Astrocyte (in vitro differentiated cells and primary cell): ENCODE measurements at regions not wholly inside any gene's neighbourhood (a gene's known extent, or its start where the extent isn't known, plus 50 kb on each side); places are given as distances from the start of the nearest gene placed in this dataset.

Source experiments
- DNase-seq: peaks from one replicate; pipeline ENCODE4 v3.0.0-alpha.2; 2010; ENCODE audit warnings: low read depth
- FAIRE-seq: peaks from 2 replicates; lab custom pipeline; 2011; peaks lifted over from hg19 to GRCh38; lab: Jason Lieb, UNC
- H2AFZ ChIP-seq: 2 replicates; pipeline ENCODE4 v1.6.0; 2012; ENCODE audit warnings: low read depth, low read length, inconsistent platforms
- H3K27ac ChIP-seq: 2 replicates; pipeline ENCODE4 v1.5.1; 2011; ENCODE audit warnings: low read depth, low read length, inconsistent platforms
- H3K27me3 ChIP-seq: 2 replicates; pipeline ENCODE4 v1.6.0; 2011; ENCODE audit warnings: low read length, inconsistent platforms; ENCODE audit not compliant: insufficient read depth
- H3K36me3 ChIP-seq: 2 replicates; pipeline ENCODE4 v1.5.1; 2011; ENCODE audit warnings: low read length, inconsistent platforms; ENCODE audit not compliant: insufficient read depth
- H3K4me1 ChIP-seq: 2 replicates; pipeline ENCODE4 v1.5.1; 2011; ENCODE audit warnings: low read length, inconsistent platforms; ENCODE audit not compliant: insufficient read depth
- H3K4me2 ChIP-seq: 2 replicates; pipeline ENCODE4 v1.6.0; 2012; ENCODE audit warnings: low read length, inconsistent platforms
- H3K4me3 ChIP-seq: 2 replicates; pipeline ENCODE4 v1.5.1; 2011; ENCODE audit warnings: low read depth, mild to moderate bottlenecking, low read length, inconsistent platforms; ENCODE audit not compliant: insufficient read depth
- H3K79me2 ChIP-seq: 2 replicates; pipeline ENCODE4 v1.6.0; 2012; ENCODE audit warnings: mild to moderate bottlenecking, low read length, inconsistent platforms; ENCODE audit not compliant: insufficient read depth
- H3K9ac ChIP-seq: 2 replicates; pipeline ENCODE4 v1.6.0; 2012; ENCODE audit warnings: mild to moderate bottlenecking, low read length, inconsistent platforms
- H3K9me3 ChIP-seq: 2 replicates; pipeline ENCODE4 v1.5.1; 2012; ENCODE audit warnings: low read depth, mild to moderate bottlenecking, low read length, inconsistent platforms; ENCODE audit not compliant: insufficient read depth
- H4K20me1 ChIP-seq: 2 replicates; pipeline ENCODE4 v1.6.0; 2012; ENCODE audit warnings: low read length, inconsistent platforms; ENCODE audit not compliant: insufficient read depth
- H3K27ac Mint-ChIP-seq: one replicate; pipeline ENCODE4 v1.8.0; 2021; ENCODE audit warnings: mild to moderate bottlenecking, mixed read lengths; ENCODE audit not compliant: unreplicated experiment
- H3K27me3 Mint-ChIP-seq: one replicate; pipeline ENCODE4 v1.8.0; 2021; ENCODE audit warnings: low read depth, mixed read lengths; ENCODE audit not compliant: unreplicated experiment
- H3K36me3 Mint-ChIP-seq: one replicate; pipeline ENCODE4 v1.8.0; 2021; ENCODE audit warnings: low read depth, mixed read lengths; ENCODE audit not compliant: unreplicated experiment
- H3K4me1 Mint-ChIP-seq: one replicate; pipeline ENCODE4 v1.8.0; 2021; ENCODE audit warnings: low read depth, mixed read lengths; ENCODE audit not compliant: unreplicated experiment
- H3K4me3 Mint-ChIP-seq: one replicate; pipeline ENCODE4 v1.8.0; 2021; ENCODE audit warnings: mild to moderate bottlenecking, moderate library complexity, mixed read lengths; ENCODE audit not compliant: unreplicated experiment
- H3K9me3 Mint-ChIP-seq: one replicate; pipeline ENCODE4 v1.8.0; 2021; ENCODE audit warnings: mild to moderate bottlenecking, mixed read lengths; ENCODE audit not compliant: unreplicated experiment
- CTCF ChIP-seq: IDR thresholded peaks from 2 replicates; pipeline ENCODE4 v1.5.1; 2011; ENCODE audit warnings: low read depth, mild to moderate bottlenecking, inconsistent platforms, low read length, moderate library complexity; ENCODE audit not compliant: insufficient read depth
- EZH2 ChIP-seq: IDR thresholded peaks from 2 replicates; pipeline ENCODE4 v1.6.1; 2012; ENCODE audit warnings: mild to moderate bottlenecking, low read length, inconsistent platforms; ENCODE audit not compliant: insufficient read depth

- Mint-ChIP-seq H3K27me3 (peaks cover 77% of the 10 kb centered on the region), H3K9me3 (peaks cover 17% of the 10 kb centered on the region), H3K27ac (no peak overlapping the region), H3K4me3 (no peak overlapping the region), H3K4me1 (no peaks in the 10 kb centered on the region), H3K36me3 (no peaks in the 10 kb centered on the region)
- Histone ChIP-seq H3K4me1 (no peaks in the 10 kb centered on the region), H3K4me2 (no peak overlapping the region), H3K79me2 (no peaks in the 10 kb centered on the region), H3K4me3 (no peak overlapping the region), H3K27ac (no peak overlapping the region), H4K20me1 (no peaks in the 10 kb centered on the region), H2AFZ (no peak overlapping the region), H3K27me3 (no peaks in the 10 kb centered on the region), H3K9me3 (peaks cover 3% of the 10 kb centered on the region), H3K36me3 (no peaks in the 10 kb centered on the region), H3K9ac (no peak overlapping the region)
- FAIRE-seq (no peak), DNase-seq (no peak)
- TF ChIP-seq CTCF (no peak), EZH2 (no peak)
These were observed 220.7 kb upstream of the ASIC2 start for GRCh38 chr17:33513769-33514168.

- no peak overlapping the region for H3K9ac ChIP-seq
- H3K27ac ChIP-seq = no peak overlapping the region
- H2AFZ ChIP-seq = no peak overlapping the region
- Mint-ChIP-seq H3K9me3 (peaks cover 17% of the 10 kb centered on the region), H3K36me3 (no peaks in the 10 kb centered on the region), H3K4me1 (peaks cover 2% of the 10 kb centered on the region), H3K27ac (no peak overlapping the region), H3K27me3 (peaks cover 77% of the 10 kb centered on the region), H3K4me3 (no peak overlapping the region)
- H3K4me3 ChIP-seq = no peak overlapping the region
- no peaks in the 10 kb centered on the region for H4K20me1 ChIP-seq
- FAIRE-seq (no peak), DNase-seq (no peak)
- H3K4me1 ChIP-seq = no peaks in the 10 kb centered on the region
- H3K79me2 ChIP-seq = no peaks in the 10 kb centered on the region
- no peak overlapping the region for H3K4me2 ChIP-seq
- TF ChIP-seq CTCF (no peak), EZH2 (no peak)
- H3K9me3 ChIP-seq = peaks cover 3% of the 10 kb centered on the region
- H3K36me3 ChIP-seq = no peaks in the 10 kb centered on the region
- no peaks in the 10 kb centered on the region for H3K27me3 ChIP-seq
These were observed 221.3 kb upstream of the ASIC2 start for GRCh38 chr17:33514369-33514768.

GRCh38 chr17:33515974-33516373 is 222.9 kb upstream of the ASIC2 start:
- H3K4me2 ChIP-seq = no peak overlapping the region
- no peaks in the 10 kb centered on the region for H3K27me3 ChIP-seq
- no peak for DNase-seq
- TF ChIP-seq CTCF (no peak), EZH2 (no peak)
- H3K79me2 ChIP-seq = no peaks in the 10 kb centered on the region
- peaks cover 80% of the 10 kb centered on the region for H3K27me3 Mint-ChIP-seq
- no peak overlapping the region for H3K27ac ChIP-seq
- no peak overlapping the region for H3K27ac Mint-ChIP-seq
- no peaks in the 10 kb centered on the region for H3K4me1 ChIP-seq
- peaks cover 17% of the 10 kb centered on the region for H3K9me3 Mint-ChIP-seq
- H4K20me1 ChIP-seq = no peaks in the 10 kb centered on the region
- H3K9me3 ChIP-seq = peaks cover 3% of the 10 kb centered on the region
- H2AFZ ChIP-seq = no peak overlapping the region
- no peak overlapping the region for H3K9ac ChIP-seq
- H3K4me3 ChIP-seq = no peak overlapping the region
- FAIRE-seq = no peak
- H3K4me1 Mint-ChIP-seq = peaks cover 12% of the 10 kb centered on the region
- no peaks in the 10 kb centered on the region for H3K36me3 ChIP-seq
- H3K36me3 Mint-ChIP-seq = no peaks in the 10 kb centered on the region
- H3K4me3 Mint-ChIP-seq = no peak overlapping the region
